HepG2 (cell line): ENCODE measurements at regions not wholly inside any gene's neighbourhood (a gene's known extent, or its start where the extent isn't known, plus 50 kb on each side); places are given as distances from the start of the nearest gene placed in this dataset.

Experiments used
- ATF1 ChIP-seq: IDR thresholded peaks from 2 replicates; pipeline ENCODE4 v1.6.1; 2016; ENCODE audit warnings: mild to moderate bottlenecking, control low read depth
- KLF16 ChIP-seq, 2 experiments: sonication (generic) in 1 of 2; formaldehyde crosslinking in 1 of 2; IDR thresholded peaks; 2 replicates each; pipeline versions ENCODE4 v1.6.1 to v1.8.0; 2016 to 2023; ENCODE audit warnings: missing genetic modification reagents in 2 of 2, missing compliant biosample characterization in 1 of 2
- NCOA5 ChIP-seq: sonication (generic); formaldehyde crosslinking; IDR thresholded peaks from 2 replicates; pipeline ENCODE4 v1.4.0; 2020; ENCODE audit warnings: missing genetic modification reagents
- PITX1 ChIP-seq: sonication (generic); formaldehyde crosslinking; IDR thresholded peaks from 2 replicates; pipeline ENCODE4 v1.5.1; 2020; ENCODE audit warnings: mild to moderate bottlenecking, missing genetic modification reagents
- ZBTB21 ChIP-seq: sonication (generic); formaldehyde crosslinking; IDR thresholded peaks from 2 replicates; pipeline ENCODE4 v1.4.0; 2020; ENCODE audit warnings: missing genetic modification reagents
- TF ChIP-seq, protein P1 (sequence below): sonication (generic); formaldehyde crosslinking; IDR thresholded peaks from 2 replicates; pipeline ENCODE4 v1.5.0; 2020; ENCODE audit warnings: mild to moderate bottlenecking, missing genetic modification reagents, moderate library complexity
- TF ChIP-seq, protein P2 (sequence below): sonication (generic); formaldehyde crosslinking; IDR thresholded peaks from 2 replicates; pipeline ENCODE4 v1.4.0; 2020; ENCODE audit warnings: missing genetic modification reagents
- TF ChIP-seq, protein P3 (sequence below), 2 experiments: sonication (generic) in 1 of 2; formaldehyde crosslinking in 1 of 2; IDR thresholded peaks; 2 replicates each; pipeline versions ENCODE4 v1.5.1 to v1.6.1; 2011 to 2020; ENCODE audit warnings: borderline replicate concordance in 1 of 2, low read depth in 1 of 2, low read length in 1 of 2, mild to moderate bottlenecking in 1 of 2, missing genetic modification reagents in 1 of 2, moderate library complexity in 1 of 2
- TF ChIP-seq, protein P4 (sequence below): sonication (generic); formaldehyde crosslinking; IDR thresholded peaks from 2 replicates; pipeline ENCODE4 v1.4.0; 2020; ENCODE audit warnings: low read depth, missing genetic modification reagents
- TF ChIP-seq, protein P5 (sequence below): sonication (generic); formaldehyde crosslinking; conservative IDR thresholded peaks from 2 replicates; pipeline ENCODE4 v1.8.1; 2023; ENCODE audit warnings: missing genetic modification reagents

DNA sequence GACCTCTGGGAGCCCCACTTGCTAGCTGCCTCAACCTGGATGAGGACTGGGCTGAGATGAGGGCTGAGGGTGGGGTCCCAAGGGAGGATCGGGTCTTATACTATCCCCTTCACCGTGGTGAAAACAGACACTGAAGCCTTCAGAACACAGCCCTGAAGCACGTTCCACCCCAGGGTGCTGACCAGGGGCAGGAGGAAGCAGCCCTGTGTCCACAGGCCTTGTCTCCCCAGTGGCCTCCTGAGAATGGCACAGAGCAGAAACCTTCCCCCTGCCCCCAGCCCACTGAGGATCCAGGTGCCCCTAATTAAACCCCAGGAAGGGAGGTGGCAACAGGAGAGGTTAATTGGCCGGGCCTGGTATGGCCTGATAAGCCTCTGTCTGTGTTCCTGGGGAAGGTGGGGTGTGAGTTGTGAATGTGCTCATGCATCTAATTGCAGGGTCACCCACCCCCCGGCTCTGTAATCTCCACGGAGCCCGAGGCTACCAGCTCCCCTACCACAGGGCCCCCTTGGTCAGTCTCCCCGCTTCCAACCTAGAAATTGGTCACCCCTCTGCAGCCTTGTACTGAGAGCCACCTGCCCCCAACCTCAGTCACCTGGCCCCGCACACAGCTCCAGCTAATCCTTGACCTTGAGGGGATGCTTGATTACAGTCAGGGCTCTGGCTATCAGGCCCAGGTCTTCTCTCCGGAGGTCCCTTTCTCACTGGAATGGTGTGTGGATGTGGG is 159.0 kb upstream of the UNC5B start:
- TF ChIP-seq PITX1 (no peak), NCOA5 (CRISPR knock-in tag) (no peak), ZBTB21 (CRISPR knock-in tag) (no peak), KLF16 (CRISPR knock-in tag; IDR thresholded peaks at IDR 0.05) (no peak), ATF1 (CRISPR knock-in tag) (no peak)
- TF ChIP-seq, protein P1, sequence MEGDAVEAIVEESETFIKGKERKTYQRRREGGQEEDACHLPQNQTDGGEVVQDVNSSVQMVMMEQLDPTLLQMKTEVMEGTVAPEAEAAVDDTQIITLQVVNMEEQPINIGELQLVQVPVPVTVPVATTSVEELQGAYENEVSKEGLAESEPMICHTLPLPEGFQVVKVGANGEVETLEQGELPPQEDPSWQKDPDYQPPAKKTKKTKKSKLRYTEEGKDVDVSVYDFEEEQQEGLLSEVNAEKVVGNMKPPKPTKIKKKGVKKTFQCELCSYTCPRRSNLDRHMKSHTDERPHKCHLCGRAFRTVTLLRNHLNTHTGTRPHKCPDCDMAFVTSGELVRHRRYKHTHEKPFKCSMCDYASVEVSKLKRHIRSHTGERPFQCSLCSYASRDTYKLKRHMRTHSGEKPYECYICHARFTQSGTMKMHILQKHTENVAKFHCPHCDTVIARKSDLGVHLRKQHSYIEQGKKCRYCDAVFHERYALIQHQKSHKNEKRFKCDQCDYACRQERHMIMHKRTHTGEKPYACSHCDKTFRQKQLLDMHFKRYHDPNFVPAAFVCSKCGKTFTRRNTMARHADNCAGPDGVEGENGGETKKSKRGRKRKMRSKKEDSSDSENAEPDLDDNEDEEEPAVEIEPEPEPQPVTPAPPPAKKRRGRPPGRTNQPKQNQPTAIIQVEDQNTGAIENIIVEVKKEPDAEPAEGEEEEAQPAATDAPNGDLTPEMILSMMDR, result no peak
- TF ChIP-seq, protein P2, sequence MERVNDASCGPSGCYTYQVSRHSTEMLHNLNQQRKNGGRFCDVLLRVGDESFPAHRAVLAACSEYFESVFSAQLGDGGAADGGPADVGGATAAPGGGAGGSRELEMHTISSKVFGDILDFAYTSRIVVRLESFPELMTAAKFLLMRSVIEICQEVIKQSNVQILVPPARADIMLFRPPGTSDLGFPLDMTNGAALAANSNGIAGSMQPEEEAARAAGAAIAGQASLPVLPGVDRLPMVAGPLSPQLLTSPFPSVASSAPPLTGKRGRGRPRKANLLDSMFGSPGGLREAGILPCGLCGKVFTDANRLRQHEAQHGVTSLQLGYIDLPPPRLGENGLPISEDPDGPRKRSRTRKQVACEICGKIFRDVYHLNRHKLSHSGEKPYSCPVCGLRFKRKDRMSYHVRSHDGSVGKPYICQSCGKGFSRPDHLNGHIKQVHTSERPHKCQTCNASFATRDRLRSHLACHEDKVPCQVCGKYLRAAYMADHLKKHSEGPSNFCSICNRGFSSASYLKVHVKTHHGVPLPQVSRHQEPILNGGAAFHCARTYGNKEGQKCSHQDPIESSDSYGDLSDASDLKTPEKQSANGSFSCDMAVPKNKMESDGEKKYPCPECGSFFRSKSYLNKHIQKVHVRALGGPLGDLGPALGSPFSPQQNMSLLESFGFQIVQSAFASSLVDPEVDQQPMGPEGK (CRISPR knock-in tag), result no peak
- TF ChIP-seq, protein P3, sequence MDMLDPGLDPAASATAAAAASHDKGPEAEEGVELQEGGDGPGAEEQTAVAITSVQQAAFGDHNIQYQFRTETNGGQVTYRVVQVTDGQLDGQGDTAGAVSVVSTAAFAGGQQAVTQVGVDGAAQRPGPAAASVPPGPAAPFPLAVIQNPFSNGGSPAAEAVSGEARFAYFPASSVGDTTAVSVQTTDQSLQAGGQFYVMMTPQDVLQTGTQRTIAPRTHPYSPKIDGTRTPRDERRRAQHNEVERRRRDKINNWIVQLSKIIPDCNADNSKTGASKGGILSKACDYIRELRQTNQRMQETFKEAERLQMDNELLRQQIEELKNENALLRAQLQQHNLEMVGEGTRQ (IDR thresholded peaks at IDR 0.05; ENCODE audit: low read depth, low read length), result no peak
- TF ChIP-seq, protein P3 (CRISPR knock-in tag; IDR thresholded peaks at IDR 0.05; ENCODE audit: borderline replicate concordance), result no peak
- TF ChIP-seq, protein P4, sequence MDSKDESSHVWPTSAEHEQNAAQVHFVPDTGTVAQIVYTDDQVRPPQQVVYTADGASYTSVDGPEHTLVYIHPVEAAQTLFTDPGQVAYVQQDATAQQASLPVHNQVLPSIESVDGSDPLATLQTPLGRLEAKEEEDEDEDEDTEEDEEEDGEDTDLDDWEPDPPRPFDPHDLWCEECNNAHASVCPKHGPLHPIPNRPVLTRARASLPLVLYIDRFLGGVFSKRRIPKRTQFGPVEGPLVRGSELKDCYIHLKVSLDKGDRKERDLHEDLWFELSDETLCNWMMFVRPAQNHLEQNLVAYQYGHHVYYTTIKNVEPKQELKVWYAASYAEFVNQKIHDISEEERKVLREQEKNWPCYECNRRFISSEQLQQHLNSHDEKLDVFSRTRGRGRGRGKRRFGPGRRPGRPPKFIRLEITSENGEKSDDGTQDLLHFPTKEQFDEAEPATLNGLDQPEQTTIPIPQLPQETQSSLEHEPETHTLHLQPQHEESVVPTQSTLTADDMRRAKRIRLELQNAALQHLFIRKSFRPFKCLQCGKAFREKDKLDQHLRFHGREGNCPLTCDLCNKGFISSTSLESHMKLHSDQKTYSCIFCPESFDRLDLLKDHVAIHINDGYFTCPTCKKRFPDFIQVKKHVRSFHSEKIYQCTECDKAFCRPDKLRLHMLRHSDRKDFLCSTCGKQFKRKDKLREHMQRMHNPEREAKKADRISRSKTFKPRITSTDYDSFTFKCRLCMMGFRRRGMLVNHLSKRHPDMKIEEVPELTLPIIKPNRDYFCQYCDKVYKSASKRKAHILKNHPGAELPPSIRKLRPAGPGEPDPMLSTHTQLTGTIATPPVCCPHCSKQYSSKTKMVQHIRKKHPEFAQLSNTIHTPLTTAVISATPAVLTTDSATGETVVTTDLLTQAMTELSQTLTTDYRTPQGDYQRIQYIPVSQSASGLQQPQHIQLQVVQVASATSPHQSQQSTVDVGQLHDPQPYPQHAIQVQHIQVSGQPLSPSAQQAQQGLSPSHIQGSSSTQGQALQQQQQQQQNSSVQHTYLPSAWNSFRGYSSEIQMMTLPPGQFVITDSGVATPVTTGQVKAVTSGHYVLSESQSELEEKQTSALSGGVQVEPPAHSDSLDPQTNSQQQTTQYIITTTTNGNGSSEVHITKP, result no peak
- TF ChIP-seq, protein P5, sequence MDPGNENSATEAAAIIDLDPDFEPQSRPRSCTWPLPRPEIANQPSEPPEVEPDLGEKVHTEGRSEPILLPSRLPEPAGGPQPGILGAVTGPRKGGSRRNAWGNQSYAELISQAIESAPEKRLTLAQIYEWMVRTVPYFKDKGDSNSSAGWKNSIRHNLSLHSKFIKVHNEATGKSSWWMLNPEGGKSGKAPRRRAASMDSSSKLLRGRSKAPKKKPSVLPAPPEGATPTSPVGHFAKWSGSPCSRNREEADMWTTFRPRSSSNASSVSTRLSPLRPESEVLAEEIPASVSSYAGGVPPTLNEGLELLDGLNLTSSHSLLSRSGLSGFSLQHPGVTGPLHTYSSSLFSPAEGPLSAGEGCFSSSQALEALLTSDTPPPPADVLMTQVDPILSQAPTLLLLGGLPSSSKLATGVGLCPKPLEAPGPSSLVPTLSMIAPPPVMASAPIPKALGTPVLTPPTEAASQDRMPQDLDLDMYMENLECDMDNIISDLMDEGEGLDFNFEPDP (CRISPR knock-in tag), result no peak
